Renal pelvis (tissue), 1 donor: ENCODE measurements at regions not wholly inside any gene's neighbourhood (a gene's known extent, or its start where the extent isn't known, plus 50 kb on each side); places are given as distances from the start of the nearest gene placed in this dataset.

Experiments used
- DNase-seq: peaks from one replicate; pipeline ENCODE4 v3.0.0-alpha.2; 2013

DNA sequence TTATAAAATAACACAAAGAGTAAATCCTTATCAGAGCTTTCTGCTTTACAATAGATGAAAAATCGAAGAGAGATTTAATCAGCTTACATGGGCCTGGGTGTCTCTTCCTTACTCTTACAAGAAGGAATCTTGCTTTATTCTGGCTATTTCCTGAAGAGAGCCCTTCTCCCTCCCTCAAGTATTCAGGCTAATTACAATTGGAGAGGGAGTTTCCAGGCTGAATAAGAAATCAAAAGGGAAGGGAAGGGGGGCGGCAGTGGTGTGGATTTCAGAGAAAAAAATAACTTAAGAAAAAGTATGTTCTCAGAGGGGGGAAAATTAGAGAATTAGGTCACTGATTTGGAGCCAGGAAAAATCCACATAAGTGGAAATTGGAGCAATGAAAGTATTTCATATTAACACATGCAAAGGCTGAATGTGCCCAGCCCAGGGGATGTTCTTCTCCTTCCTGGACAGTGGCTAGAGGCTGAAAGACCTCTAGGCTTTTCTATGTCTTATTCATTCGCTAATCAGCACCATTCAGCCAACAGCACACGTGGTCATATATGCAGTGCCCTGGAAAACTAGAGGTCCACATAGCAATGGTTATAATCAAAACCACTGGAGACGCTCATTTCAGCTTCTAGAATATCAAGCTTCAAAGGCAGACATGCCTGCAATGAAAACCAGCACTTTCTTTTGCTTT is 158.9 kb upstream of the BTG1 start:
- DNase-seq = peak; percentile 24

DNA sequence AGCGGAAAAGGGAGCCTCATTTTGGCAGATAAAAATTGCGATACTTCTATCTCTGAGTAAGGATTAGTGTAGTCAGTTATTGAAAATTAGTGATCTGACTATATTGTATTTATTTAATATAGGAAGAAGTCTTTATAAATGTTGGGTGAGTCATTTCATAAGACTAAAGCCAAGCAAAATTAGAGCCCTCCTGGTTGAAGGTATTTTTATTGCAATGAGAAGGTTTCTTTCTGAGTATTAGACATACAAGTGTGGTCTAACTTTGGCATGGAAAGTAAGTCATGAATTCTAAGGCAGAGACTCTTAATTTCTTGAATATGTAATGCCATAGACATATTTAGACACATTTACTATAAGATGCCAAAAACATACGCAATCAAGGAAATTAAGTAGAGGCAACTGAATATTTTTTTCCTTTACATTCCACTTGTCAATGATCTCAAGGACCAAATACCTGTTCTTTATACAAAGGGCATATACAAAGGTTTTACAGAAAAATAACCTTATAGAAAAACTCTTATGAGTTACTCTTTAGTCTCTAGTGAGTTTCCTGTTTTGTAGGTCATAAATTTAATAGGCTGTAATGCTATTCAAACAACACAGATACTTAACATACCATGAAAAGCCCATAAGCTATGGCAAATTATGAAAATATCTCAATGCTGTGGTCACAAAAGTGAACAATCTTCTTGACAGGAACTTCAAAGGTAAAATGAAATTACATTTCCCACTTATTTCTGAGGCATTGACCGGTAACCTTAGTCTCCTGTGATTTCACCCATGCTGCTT is 156.6 kb upstream of the BTG1 start:
- DNase-seq = no peak

DNA sequence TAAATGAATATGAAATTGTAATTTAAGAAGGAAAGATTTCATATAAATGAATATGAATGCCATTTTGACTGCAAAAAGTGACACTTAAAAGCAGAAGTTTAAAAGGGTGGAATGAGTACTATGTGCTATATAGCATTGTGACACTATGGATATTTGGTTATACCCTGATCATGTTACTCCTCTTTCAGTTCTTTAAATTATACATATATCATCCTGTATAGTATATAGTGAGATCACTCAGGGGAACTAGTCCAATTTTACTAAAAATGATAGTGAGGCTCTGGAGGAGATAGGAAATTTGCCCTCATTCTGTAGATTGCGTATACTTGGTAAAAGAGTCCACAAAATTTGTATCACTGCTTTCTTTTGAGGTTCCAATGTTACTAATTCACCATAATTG is 155.7 kb upstream of the BTG1 start:
- DNase-seq = no peak

DNA sequence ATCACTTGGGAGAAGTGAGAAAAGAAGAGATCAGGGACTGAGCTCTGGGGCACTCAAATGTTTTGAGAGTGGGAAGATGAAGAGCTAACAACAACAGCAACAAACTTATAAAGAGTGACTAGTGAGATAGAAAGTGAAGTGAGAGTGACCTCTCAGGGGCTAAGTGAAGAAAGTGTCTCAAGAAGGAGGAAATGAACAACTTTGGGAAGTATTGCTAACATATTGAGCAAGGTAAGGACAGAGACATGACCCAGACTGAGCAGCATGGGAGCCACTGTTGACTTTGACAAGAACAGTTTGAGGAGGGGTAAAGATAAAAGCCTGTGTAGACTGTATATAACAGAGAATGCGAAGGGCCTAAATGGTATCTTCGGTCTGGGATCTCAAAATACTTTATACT is 155.1 kb upstream of the BTG1 start:
- no peak for DNase-seq

DNA sequence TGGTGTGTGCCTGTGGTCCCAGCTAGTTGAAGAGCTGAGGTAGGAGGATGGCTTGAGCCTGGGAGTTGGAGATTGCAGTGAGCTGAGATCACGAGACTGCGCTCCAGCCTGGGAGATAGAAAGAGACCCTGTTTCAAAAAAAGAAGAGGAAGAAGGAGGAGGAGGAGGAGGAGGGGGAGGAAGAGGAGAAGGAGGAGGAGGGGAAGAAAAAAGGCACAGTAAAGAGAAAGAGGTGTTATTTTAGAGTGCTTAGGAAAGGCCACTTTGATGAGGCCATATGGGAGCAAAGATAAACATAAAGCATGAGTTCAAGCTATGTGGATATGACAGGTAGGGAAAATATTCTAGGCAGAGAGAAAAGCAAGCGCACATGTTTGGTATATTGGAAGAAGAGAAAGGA is 154.1 kb upstream of the BTG1 start:
- no peak for DNase-seq

DNA sequence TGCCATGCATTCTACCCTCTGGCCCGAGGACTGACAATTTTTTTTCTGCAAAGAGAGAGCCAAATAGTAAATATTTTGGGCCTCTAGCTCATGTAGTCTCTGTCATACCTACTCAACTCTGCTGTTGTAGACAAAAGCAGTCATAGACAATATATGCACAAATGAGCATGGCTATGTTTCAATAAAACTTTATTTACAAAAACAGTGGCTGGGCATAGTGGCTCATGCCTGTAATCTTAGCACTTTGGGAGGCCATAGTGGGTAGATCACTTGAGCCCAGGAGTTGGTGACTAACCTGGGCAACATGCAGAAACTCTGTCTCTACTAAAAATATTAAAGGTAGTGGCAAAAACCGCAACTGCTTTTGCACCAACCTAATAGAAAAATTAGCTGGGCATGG is 153.7 kb upstream of the BTG1 start:
- no peak for DNase-seq

DNA sequence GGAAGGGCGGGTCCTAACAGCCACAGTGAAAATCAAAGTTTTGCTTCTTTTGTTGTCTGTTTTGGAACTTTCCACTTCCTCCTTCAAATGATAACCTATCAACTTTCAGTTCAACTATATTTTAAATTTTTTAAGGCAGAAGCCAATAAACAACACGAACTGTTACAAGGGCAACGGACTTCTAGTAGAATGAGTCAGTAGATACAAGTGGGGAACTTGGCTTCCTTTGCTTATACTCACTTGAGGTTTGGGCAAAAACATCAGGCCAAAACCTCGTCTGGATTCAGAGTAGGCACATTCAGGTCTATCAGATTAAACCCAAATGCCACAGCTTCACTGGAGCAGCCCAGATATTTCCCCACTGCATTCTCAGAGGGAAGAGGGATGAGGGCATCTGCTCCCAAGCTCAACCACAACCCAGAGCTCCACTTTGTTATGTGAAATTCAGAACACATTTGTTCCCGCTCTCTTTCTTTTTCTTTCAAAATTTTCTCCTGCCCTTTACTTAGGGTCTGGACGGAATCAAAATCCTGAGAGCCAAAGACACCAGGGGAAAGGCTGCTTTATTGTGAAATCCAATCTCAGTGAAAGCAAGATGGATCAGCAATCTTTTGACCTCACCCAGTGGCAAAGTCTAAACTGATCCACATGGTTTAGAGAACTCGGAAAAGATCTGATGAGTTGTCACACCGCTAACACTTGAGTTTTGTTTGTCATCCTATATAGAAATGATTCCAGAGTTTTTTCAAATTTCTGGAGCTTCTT is 152.5 kb upstream of the BTG1 start:
- DNase-seq = no peak

DNA sequence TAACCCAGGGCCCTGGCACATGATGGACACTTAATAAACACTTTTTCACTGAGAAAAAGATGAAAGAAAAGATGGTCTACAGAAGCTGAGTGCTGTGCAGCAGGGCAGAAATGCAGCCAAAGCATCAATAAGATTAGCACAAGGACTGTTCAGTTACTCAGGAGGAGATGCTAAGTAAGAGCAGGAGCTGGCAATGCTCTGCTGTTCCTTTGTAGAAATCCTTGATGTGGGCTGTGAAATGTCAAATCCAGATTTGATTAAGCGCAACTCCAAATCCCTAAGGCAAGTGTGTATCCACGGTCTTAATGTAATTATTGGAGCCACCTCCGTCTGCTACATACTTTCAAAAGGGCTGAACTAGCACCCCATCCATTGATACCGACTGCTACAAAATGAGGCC is 151.8 kb upstream of the BTG1 start:
- no peak for DNase-seq

DNA sequence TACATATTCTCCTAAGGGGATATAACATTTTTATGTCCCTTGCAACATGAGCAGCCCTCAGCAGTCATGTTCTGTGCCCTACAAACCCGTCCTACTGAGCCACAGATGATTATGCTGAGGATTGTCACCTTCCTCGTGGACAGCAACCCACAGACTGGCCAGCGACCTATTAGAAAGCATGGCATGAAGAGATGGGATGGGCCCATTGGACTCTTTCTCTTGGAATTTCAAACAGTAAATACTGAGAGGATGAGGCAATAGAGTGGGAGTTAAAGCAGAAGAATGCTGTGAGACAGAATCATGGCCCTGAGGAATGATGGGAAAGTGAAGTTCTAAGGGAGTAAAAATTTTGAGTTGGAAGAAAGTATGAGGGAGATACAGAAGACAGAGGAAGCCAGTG is 149.9 kb upstream of the BTG1 start:
- no peak for DNase-seq

DNA sequence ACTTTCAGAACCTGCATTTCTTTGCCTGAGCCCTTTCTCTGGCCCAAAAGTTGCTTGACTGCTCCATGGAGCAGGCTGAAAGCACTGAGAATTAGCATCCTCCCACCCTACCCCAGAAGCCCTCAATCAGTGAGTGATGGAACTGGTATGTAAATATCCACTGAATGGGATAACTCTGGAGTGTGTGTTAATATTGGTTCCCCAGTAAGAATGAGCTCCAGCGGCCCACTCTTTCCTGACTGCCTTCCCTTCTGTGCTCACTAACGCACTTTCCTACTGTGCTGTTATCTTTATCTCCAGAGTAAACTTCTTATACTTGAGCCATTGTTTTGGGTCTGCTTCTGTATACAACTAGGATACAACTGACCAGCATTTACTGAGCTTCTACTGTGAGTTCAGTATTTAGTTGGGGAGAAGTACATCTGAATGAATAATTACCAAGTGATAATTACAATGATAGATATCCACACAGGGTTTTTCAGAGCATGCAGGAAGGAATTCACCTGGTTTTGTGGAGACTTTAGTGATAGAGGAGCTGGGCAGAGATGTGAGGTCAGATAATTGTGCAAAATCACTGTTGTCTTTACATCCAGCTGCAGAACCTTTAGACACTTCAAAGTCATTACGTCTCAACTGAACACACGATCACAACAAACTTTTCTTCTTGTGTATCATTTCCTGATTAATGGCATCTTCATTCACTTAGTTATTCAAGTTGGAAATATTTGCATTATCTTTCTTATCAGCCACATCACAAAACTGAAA is 149.2 kb upstream of the BTG1 start:
- DNase-seq = no peak

DNA sequence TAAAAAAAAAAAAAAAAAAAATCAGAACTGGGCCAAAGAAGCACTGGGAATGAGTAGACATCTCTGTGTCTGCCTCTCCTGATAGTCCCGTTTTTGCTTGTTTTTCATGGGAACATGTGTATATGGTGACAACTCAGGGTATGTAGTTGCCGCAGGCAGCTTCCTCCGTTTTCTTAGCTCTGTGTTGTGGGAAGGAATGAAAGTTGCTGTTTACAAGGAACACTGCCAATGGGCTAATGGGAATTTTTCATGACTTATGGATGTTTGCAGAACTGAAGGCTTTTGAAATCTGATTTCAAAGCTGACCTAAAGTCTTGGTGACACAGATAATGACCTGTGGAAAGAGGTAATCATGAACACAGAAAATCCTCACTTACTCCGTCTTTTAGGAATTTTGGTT is 146.4 kb upstream of the BTG1 start:
- DNase-seq = no peak

DNA sequence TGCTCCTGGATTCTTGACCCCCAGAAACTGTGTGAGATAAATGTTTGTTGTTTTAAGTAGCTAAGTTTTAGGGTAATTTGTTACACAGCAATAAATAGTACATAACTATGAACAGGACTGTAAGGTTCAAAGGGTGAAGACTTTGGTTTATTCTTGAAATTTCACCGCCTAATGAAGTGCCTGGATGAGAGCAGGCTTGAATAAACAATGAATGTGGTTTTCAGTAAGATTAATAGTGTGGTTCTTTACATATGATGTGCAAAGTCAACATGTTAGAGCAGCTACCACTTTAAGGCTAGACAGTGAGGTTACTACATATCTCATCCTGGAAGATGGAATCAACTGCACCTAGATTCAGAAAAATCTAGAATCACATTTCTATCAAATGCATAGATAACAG is 145.2 kb upstream of the BTG1 start:
- no peak for DNase-seq

DNA sequence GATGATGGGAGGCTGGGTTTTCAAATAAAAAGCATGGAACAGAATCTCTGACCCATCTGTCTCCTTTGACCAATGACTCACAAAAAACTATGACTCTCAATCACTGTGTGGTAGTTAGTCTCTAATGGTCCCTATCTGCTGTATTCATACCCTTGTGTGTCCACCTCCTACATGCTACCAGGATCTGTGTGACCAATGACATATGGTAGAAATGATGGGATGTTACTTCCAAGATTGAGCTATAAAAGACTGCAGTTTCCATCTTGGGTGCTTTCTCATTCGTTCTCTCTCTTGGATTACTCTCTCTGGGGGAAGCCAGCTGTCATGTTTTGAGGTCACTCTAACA is 144.7 kb upstream of the BTG1 start:
- DNase-seq = no peak

DNA sequence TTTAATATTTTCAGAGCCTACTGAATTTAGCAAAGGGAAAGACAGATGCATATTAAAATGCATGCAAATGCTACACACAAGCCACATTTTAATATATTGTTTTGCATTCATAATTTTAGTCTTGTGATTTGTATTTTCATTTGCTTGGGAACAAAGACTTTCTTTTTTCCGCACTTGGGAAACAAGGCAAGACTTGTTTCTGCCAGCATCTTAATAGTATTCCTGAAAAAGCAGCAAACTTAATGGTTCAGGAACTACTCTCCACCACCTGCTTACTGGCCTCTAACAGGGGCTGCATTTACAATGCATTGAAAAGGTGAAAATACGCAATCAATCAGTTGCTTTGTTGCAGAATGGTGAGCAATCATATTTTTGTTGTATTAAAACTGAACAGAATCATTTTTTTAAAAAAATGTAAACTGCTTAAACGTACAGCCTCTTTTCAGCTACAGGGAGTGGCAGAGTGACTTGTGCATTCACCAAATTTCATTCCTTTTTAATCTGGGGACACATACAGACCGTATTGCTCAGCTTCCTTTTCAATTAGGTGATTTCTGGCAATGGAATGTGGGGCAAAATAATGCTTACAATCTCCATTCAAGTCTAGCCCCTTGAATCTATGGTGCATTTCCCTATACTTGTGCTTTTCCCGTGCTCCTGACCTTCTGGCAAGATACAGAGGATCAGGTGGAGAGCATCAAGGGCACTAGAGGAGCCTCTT is 144.1 kb upstream of the BTG1 start:
- no peak for DNase-seq

DNA sequence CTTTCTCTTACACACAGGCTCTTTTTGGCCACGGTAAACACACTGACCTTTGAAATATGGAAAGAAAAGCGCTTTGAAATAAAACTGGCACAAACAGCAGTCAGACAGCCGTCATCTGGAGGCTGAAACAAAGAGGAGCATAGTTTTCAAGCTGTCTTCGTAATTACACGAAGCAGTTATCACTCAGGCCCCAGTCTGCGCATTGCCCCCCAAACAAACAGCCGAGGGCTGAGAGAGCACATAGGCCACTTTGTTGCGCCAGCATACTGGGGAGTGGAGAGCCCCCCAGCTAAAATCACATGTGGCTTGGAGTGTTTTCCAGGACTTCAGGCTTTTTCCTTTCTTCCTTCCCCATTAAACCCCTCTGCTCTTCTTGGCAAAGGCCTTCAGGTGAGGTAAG is 142.9 kb upstream of the BTG1 start:
- no peak for DNase-seq

DNA sequence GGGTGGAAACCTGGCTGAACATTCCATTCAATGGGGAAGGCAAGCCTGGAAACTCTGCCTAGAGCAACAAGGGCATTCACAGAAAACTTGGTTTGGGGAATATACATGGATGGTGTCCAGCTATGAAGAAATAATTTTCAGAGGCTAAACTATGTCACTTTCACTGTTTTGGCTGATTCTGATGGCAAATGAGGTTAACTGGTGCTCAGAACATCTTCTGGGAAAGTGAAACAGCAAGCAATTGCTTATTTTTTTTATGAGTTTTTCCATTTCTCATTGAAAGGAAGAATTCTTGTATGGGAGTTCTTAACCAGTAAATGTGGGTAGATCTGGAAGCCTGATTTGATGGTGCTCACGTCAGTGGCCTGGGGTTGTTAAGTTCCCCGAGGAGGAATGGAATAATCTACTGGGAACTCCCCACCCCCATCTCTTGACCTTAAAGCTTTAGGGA is 132.8 kb upstream of the BTG1 start:
- DNase-seq = no peak

DNA sequence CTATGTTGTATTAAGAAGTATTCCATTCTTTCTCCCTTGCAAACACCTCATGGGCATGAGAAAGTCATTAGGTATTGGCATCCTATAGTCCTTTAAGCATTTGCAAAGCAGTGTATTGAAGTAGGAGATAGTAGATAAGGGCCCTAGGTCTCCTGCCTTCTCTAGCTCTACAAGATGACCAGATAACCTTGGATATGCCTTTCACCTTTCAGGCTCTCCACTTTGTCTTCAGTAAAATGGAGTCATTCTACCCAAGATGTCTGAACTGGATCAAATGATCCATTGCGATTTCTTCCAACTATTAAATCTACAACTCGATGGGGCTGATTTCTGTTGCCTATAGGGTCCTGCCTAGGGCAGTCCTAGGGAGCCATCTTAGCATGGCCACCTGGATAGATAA is 132.1 kb upstream of the BTG1 start:
- no peak for DNase-seq

DNA sequence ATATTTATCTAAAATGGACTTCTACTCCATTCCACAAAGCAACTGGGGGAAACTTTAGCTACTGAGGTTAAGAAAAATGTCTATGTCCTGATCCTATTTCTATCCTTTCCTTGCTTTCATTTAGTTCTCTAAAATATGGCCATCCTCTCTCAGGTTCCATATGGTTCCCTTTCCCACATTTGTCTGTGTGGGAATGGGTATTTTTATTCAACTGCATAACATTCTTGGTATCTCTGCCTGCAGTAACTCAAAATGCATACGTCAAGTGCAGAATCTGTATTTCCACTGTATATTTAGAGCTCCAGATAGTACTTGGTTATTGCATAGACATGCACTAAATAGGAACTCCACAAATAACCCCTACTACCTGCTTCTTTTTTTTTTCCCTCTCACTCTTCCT is 130.6 kb upstream of the BTG1 start:
- no peak for DNase-seq

DNA sequence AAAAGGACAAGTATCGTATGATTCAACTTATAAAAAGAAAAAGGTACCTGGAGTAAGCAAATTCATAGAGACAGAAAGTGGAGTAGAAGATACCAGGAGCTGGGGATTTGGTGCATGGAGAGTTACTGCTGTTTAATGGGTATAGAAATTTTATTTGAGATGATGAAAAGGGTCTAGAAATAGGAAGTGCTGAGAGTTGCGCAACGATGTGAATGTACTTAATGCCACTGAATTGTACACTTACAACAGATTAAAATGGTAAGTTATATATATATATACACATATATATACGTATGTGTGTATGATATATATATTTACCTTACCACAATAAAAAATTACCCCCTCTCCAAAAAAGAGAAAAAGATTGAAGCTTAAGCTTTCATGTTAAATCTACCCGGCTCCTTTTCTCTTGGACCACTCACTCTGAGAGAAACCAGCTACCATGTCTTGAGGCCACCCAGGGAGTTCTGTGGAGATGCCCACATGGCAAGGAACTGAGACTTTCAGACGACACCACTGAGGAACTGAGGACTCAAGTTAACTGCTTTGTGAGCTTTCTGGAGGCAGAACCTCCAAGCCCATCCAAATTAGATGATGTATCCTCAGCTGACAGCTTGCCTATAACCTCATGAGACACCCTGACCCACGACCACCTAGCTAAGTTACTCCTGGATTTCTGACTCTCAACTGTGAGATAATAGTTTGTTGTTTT is 130.0 kb upstream of the BTG1 start:
- no peak for DNase-seq

DNA sequence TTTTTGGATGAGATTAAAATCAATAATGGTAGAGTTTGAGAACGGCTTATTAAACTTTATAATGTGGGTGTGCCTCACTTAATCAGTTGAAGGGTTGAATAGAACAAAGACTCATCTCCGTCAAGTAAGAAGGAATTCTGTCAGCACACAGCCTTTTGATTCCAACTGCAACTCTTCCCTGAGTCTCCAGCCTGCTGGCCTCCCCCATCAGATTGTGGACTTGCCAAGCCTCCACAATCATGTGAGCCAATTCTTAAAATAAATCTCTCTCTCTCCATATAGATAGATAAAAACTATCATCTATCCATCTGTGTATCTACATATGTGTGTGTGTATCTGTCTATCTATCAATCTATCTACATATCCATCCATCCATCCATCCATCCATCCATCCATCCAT is 127.4 kb upstream of the BTG1 start:
- no peak for DNase-seq
